Activated T-cell treated with anti-CD3 and anti-CD28 coated beads for 4 hours (primary cell): ENCODE measurements at regions not wholly inside any gene's neighbourhood (a gene's known extent, or its start where the extent isn't known, plus 50 kb on each side); places are given as distances from the start of the nearest gene placed in this dataset.
"Not testable (repeated sequence)": the region's sequence is repeated elsewhere in the genome, so short reads cannot be mapped to it uniquely, and the experiment has no call there.

Experiments
- DNase-seq: peaks from one replicate; pipeline ENCODE4 v3.0.0-alpha.2; 2020

DNA sequence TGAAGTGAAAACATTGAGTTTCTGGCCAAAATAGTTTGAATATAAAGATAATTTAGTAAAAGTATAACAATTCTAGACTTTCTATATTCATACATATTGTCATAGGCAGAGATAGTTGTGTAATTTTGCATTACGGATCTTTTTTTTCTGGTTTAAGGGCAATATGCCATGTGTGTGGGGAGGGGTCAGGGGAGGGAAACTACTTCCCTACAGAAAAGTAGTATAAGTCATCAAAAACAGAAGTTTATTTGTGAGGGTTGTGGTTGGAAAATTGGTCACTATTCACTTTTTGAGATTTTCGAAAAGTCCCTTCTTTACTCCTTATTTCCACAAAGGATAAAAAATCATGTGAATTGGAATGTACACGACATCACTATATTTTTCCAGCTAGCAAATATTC is 288.2 kb upstream of the PREP start:
- DNase-seq: no peak

DNA sequence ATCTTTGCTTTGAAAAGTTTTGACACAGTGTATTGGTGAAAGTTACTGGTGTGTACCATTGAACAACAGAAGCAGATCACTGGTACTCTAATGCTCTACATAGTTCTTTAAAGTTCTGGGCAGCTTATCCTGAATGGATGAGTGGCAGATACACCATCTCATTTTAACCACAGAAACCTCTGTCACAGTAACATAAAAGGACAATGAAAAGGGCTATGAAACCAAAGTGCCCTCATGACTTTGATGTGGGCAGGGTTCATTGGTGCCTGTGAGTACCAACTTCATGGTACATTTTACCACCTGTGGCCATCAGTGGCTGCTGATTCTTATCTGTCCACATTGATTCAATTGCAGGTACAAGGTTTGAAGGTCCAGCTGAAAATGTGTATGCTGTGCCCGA is 285.7 kb upstream of the PREP start:
- DNase-seq: no peak

DNA sequence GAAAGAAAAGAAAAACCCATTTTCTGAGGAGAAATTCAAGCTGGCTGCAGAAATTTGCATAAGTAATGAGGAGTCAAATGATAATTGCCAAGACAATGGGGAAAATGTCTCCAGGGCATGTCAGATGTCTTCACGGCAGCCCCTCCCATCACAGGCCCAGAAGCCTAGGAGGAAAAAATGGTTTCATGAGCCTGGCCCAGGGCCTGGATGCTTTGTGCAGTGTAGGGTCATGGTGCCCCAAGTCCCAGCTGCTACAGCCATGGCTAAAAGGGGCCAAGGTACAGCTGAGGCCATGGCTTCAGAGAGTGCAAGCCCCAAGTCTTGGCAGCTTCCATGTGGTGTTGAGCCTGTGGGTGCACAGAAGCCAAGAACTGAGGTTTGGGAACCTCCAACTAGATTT is 283.9 kb upstream of the PREP start:
- not testable (repeated sequence) for DNase-seq

DNA sequence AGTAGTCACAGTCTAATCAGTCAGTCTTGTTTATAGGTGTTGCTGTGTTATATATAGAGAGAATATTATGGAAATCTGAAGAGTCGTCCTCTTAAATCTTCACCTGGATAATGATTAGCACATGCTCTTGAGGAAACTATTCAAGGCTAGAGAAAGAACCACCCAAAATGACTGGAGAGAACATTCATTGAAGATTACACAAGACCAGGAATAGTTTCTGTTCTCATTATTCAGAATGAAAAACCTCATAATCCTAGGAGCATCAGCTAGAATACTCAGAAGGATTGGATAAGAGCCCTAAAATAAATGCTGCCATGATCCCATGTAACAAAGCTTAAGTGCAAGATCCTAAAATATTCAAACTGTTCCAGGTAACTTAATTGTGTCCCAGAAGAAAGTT is 278.2 kb upstream of the PREP start:
- no peak for DNase-seq

DNA sequence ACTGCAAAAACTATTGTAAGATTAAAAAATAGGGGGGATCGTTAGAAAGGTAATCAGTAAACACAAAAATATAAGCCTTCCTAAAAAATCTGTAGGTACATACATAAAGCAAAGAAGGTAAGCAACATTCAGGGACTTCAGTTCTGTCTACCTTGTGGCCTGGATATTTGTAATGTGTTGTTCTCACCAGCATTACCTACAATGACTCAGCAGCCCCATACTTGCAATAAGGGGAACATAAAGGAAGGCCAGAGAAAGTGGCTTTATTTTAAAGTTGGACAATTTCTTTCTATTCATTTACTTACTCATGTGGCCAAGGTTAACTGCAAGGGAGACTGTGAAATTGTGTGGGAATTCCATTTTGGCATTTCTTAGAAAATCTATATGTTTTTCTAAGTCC is 277.2 kb upstream of the PREP start:
- no peak for DNase-seq

DNA sequence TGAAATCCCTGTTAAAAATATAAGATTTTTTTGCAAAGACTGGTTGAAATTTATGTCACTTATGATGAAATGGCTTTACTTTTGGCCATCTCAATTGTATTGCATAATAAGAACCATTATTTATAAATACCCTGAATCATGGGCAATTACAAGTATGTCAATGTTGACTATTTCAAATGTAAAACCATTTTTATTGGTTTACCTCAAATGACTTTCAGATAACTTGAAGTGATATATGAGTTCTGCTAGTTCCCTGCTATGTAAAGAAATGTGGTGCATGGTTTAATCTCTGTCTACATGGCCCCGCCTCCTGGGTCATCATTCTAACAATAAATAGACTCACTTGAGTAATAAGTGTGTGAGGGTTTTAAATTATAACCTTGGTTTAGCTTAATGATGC is 275.6 kb upstream of the PREP start:
- DNase-seq: no peak

DNA sequence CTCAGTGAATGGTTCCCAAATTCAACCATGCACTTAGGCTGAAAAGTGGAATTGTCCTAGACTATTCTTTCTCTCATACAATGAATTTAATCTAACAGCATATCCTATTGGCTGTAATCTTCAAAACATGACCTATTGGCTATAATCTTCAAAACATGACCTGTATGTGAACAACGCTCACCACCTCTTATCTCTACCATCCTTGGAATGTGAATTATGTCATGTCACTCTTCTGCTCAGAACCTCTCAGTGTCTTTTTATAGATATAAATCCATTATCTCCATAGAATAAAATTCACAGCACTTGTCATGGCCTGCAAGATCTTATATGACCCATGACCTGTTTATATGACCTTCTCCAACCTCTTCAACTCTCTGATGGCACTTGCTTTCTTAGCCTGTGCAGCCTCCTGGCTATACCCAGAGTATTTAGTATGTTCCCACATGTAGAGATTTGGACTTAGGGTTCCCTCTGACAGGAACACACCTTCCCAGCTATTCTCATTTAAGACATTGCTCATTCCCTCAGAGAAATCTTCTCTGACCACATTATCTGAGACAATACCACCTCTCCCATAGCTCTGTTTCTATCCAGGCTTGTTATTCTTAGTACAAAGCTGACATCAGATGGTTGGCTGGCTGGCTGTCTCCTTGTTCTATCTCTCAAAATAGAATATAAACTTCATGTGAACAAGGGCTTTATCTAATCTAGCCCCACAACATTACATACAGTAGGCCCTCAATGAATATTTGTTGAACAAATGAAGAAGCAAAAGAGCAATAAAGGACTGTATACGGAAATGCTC is 275.0 kb upstream of the PREP start:
- no peak for DNase-seq

DNA sequence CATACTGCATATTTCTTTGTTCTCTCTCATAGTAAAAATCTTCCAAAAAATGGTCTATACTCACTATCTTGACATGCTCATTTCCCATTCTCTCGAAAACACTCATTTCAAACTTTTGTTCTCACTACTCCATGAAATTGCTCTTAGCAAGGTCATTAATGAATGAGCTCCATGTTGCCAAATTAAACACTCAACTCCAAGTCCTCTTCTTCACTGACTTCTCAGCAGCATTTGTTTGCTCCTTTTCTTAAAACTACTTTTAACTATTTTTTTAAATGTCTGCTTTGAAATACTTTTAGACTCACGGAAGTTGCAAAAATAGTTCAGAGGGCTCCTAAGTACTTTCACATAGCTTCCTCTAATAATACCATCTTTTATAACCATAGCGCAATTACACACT is 274.0 kb upstream of the PREP start:
- no peak for DNase-seq

DNA sequence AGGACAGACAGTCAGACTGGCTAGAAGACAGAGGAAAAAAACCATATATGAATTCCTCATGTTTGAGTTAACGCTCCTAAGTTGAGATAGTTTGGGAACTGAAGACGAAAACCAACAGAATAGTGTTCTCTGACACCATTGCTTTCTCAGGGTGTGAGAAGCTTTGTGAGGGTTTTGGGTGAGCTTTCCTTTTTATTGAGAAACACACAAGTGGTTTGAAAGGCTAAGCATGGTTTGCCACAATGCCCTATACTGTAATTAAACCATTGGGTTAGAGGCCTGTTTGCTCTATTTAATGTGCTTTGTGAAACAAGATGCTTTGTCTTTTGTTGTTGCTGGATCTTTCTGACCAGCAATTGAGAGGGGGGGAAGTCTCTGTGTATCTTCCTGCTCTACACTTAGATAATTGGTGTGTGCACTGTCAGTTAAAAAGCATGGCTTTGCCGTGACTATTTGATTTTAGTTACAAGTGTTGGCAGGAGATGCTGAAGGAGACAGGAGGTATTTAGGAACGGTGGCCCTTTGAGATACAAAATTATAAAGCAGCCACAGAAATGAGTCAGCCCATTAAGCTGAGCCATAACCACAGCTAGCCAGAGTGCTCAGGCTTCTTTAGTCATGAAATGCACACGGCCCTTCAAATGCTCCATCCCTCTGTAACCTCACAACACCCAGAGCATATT is 273.0 kb upstream of the PREP start:
- DNase-seq: no peak

DNA sequence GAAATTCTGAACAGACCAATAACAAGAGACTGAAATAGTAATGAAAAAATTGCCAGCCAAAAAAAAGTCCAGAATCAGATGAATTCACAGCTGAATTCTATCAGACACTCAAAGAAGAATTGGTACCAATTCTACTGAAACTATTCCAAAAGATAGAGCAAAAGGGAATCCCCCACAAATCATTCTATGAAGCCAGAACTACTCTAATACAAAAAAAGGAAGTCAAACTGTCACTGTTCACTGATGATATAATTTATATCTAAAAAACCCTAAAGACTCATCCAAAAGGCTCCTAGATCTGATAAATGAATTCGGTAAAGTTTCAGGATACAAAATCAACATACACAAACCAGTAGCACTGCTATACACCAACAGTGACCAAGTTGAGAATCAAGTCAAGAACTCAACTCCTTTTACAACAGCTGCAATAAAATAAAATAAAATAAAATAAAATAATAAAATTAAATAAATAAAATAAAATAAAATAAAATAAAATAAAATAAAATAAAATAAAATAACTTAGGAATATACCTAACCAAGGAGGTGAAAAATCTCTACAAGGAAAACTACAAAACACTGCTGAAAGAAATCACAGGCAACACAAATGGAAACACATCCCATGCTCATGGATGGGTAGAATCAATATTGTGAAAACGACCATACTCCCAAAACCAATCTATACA is 270.1 kb upstream of the PREP start:
- DNase-seq: not testable (repeated sequence)

DNA sequence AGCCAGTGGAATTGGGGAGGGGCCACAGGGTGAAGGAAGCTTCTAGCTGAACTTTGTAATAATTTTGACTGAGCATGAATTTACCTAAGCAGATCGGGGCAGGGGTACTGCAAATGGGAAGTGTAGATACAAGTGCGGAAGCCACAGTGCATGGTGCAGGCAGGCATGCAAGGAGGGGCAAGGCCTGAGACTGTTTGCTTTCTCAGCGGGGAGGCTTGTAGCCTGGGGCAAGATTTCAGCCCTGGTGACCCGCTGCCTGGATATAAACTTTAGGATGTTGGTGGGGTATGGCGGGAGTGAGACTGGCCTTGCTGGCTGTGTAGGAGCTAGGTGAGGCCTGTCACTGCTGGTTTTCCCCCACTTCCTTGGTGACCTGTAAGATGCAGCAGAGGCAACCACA is 266.4 kb upstream of the PREP start:
- DNase-seq: no peak

DNA sequence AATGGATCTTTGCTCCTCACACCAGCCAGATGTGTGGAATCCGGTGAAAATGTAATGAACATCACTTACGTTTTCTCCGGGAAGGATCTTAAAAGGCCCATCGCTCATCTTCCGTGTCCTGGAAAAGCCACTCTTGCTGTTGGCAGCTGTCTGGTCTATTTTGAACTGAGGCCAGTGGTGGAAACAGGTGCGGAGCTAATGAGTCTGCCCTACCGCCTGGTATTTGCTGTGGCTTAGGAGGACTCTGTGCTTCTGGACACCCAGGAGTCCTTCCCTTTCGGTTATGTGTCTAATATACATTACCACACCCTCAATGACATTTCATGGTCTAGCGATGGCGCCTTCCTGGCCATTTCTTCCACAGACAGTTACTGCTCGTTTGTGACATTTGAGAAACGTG is 264.2 kb upstream of the PREP start:
- no peak for DNase-seq

DNA sequence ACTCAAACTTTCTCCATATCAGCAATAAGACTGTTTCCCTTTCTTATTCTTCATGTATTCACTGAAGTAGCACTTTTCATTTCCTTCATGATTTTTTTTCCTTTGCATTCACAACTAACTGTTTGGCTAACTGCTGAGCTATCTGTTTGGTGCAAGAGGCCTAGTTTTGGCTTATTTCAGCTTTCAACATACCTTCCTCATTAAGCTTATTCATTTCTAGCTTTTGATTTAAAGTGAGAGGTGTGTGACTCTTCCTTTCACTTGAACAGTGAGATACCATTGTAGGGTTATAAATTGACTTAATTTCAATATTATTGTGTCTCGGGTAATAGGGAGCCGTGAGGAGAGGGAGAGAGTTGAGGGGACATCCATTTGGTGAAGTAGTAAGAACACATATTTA is 262.0 kb upstream of the PREP start:
- no peak for DNase-seq

DNA sequence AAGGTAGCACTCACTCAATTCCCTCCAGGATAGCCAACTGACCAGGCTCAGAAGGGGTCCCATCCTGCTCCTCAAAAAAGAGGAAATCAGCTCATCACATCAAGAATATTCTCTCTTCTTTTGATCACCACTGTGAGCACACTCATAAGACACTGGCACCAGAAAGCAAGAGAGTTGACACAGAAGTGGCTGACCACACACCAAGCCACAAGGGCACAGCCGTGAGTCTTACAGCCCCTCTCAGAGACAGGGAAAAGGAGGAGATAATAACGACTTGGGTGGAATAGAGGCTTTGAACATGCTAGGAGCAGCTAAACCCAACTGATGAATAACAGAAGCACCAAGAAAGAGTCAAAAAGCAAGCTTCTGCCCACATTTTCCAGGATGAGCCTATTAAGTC is 249.1 kb upstream of the PREP start:
- DNase-seq: no peak

DNA sequence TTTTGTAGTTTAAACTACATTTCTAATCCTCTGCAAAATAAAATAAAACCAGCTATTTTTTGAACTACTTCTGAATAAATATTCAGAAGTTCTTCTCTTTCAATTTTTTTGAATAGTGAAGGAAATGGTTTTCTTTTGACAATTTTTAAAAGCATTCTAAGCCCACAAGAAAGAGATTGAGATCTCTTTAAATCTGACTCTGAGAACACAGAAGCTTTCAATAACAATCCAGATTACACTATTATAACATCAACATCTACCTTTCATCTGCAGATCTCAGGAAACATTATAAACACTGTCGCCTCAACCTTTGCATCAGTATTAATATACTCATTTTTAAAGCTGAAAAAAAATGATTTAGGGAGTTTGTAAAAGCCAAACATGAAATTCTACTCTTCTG is 247.5 kb upstream of the PREP start:
- no peak for DNase-seq

DNA sequence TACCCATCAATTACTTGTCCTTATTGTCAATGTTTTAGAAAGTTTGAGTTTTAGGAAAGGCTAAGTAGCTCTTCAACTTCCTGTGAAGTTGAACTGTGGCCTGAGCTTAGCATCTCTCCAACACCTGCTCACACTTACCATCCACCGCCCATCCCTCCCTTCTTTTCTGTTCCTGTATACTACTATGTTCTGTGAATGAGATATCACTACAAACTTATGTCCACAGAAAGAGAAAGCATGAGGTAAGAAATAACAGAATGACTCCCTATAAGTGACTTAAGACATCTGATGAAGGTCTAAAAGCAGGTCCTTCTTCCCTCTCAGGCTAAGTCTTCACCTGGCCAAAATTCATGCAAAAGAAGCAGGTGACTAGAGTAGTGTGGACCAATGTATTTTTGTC is 246.3 kb upstream of the PREP start:
- no peak for DNase-seq

DNA sequence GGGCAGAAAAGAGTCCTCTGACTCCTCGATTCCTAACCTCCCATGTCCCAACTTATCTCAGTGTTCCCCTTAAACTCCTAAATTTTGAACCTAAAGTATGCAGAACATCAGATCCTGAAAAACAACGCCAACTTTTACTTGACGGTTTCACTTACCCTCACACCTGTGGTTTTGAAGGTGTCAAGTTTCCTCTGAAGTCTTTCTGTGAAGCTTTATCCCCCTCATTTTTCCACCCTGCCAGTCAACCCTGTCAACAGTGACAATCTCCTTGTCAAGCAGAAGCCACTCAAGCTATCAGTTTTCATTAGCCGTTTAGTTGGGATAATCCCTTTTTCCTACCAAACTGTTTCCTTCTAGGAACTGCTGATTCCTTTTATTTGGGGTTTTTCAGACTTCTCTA is 245.4 kb upstream of the PREP start:
- no peak for DNase-seq

DNA sequence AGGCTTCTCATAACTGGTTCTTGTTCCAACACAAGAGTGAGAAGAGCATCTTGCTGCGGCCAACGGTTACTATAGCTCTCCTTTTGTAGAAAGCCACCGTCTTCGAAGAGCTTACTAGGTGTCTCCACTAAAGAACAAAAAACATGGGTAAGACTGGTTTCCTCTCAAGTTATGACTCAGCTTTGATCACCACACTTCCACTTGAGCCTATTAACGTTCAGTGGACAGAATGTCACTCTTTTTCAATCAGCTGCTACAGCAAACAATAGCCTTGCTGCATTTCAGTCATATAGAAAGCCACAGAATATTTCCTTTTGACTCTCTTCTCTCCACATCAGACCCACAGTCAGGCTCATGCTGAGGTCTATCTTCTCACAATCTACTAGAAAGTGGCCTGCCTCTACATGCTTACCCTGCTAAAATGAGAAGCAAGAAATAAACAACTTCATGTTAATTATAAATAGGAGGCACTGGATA is 243.5 kb upstream of the PREP start:
- no peak for DNase-seq

DNA sequence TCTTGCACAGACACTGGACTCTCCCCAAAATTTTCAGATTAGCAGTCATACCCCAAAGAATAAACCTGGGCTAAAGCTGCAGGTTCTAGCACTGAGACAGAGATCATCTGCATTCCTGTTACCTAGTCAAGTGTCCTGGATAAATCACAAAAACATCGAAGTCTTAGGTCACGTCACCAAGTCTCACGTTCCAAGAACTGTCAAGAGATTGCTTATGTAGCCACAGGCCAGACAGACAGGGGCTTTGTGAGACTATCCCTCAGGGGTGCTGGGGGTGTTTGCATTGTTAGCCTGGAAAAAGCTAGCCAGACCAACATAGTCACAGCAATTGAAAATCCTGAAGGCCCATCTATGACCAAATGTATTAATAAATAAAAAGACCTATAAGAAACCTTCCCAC is 243.1 kb upstream of the PREP start:
- DNase-seq: no peak

DNA sequence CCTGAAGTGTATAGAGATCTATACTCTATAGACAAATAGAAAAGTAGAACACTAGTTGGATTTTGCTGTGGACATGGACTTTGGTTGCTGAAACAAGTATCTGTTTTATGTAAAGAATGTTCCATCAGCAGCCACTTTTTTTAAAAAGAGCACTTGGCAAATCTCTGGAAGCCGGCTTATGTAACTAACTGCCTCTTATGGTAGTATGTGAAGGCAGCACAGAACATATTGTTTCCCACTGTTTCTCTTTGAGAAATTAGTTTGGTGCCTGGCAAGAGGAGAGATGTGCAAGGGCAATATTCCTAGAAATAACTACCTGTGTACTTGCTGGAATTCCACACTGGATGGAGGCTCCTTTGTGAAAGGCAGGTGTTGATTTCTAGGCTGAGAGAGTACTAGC is 242.3 kb upstream of the PREP start:
- no peak for DNase-seq

DNA sequence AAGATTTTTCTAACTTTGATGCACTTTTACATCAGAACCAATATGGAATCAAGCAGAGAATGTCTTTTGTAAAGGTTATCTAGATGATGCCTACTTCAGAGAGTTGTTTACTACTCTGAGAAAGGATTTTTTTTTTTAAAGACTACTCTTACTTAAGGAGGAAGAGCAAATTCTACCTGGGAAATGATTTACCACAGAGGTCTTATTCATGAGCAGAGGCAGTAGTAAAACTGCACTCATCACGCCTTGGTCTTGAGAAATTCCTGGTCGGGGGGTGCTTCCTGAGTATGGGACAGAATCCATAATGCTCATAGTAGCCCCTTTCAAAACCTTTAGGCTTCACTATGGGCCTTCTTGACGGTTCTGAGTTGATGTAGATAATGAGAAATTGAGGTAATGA is 241.8 kb upstream of the PREP start:
- DNase-seq: no peak

DNA sequence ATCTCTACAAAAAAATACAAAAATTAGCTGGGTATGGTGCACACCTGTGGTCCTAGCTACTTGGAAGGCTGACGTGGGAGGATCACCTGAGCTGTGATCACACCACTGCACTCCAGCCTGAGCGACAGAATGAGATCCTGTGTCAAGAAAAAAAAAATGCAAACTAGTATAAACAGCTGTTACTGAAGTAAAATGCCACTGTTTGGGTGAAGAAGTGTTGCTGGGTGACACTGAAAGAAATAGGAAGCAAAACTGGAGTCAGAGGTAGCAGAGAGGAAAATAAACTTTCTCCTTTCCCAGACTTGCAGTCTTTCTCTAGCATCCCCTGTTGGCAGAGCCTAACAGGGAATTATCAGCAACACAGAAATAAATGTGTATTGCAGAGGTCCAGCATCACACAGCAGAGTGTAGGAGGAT is 241.2 kb upstream of the PREP start:
- no peak for DNase-seq

DNA sequence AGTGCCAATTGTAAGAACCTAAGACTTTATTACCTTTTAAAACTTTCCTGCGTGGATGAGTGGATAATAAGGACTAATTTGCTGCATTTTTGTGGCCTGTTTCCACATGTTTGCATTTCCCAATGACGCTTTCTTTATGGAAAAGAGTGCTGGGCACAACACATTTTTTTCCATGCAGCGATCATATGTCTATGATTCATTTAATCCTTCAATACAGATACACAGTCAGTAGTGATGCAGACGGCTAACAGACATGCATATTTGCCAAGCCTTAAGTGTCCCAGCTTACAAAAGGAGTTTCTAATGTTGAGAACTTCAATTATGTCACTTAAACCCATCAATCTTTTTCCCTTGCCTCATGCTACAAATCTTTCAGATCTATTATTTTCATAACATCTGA is 239.8 kb upstream of the PREP start:
- DNase-seq: no peak

DNA sequence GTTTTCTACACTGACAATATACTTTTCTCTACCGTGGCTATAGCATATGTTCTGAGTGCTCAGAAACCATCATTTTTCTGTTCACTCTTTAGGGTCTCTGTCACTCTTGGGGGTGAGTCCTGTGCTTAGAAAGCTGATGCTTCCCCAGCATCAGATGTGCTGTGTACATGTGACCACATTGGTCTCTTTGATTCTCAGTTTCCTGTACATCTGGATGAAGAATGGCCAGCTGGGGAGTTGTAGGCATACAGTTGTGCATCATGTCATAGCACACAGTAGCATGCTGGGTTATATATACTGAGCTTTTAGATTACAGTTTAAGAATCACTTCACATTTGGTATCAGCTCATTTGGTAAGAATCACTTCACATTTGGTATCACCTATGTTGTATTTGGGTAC is 238.6 kb upstream of the PREP start:
- no peak for DNase-seq
